ENCODE measurements at regions not wholly inside any gene's neighbourhood (a gene's known extent, or its start where the extent isn't known, plus 50 kb on each side); places are given as distances from the start of the nearest gene placed in this dataset.

- TF ChIP-seq, protein P1, sequence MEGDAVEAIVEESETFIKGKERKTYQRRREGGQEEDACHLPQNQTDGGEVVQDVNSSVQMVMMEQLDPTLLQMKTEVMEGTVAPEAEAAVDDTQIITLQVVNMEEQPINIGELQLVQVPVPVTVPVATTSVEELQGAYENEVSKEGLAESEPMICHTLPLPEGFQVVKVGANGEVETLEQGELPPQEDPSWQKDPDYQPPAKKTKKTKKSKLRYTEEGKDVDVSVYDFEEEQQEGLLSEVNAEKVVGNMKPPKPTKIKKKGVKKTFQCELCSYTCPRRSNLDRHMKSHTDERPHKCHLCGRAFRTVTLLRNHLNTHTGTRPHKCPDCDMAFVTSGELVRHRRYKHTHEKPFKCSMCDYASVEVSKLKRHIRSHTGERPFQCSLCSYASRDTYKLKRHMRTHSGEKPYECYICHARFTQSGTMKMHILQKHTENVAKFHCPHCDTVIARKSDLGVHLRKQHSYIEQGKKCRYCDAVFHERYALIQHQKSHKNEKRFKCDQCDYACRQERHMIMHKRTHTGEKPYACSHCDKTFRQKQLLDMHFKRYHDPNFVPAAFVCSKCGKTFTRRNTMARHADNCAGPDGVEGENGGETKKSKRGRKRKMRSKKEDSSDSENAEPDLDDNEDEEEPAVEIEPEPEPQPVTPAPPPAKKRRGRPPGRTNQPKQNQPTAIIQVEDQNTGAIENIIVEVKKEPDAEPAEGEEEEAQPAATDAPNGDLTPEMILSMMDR (IDR thresholded peaks at IDR 0.05), result no peak
- TF ChIP-seq POLR2A (IDR thresholded peaks at IDR 0.05), result no peak
Observed at GRCh38 chr11:69554849-69555248, 73.4 kb downstream of the LINC01488 start.
